ENCODE measurements at regions not wholly inside any gene's neighbourhood (a gene's known extent, or its start where the extent isn't known, plus 50 kb on each side); places are given as distances from the start of the nearest gene placed in this dataset.

GRCh38 chr20:58078741-58079522 is 149.5 kb downstream of the ANKRD60 start:
- peak in 1 of 2 donors; percentile 38 for DNase-seq (ENCODE audit: low spot score in 2 of 2)
- no peaks in the 10 kb centered on the region for H3K9me3 ChIP-seq
- no peaks in the 10 kb centered on the region for H3K27me3 ChIP-seq
- peaks cover 0 to 2% of the 10 kb centered on the region in 2 donors for H3K4me1 ChIP-seq
- H3K27ac ChIP-seq: no peak overlapping the region
- H3K4me3 ChIP-seq: no peak overlapping the region
- intact Hi-C loops (cut with DNase I): no loop called here
- no peak for TF ChIP-seq CTCF (IDR thresholded peaks at IDR 0.05)
- H3K36me3 ChIP-seq: no peaks in the 10 kb centered on the region

- peaks cover 0 to 2% of the 10 kb centered on the region in 2 donors for H3K4me1 ChIP-seq
- intact Hi-C loops (cut with DNase I): no loop called here
- no peak for TF ChIP-seq CTCF (IDR thresholded peaks at IDR 0.05)
Measured at GRCh38 chr20:58077282-58077681, 151.2 kb downstream of the ANKRD60 start.

GRCh38 chr20:58076405-58076804 is 152.0 kb downstream of the ANKRD60 start:
- H3K36me3 ChIP-seq: no peaks in the 10 kb centered on the region
- H3K9me3 ChIP-seq: no peaks in the 10 kb centered on the region
- intact Hi-C loops (cut with DNase I): no loop called here
- TF ChIP-seq CTCF (IDR thresholded peaks at IDR 0.05): no peak
- no peak overlapping the region for H3K4me3 ChIP-seq
- H3K27ac ChIP-seq: no peak overlapping the region
- H3K27me3 ChIP-seq: no peaks in the 10 kb centered on the region
- H3K4me1 ChIP-seq: peaks cover 0 to 2% of the 10 kb centered on the region in 2 donors
- DNase-seq (ENCODE audit: low spot score in 2 of 2): no peak

More at GRCh38 chr20:58077282-58077681, 151.2 kb downstream of the ANKRD60 start:
- Histone ChIP-seq H3K27me3 (no peaks in the 10 kb centered on the region), H3K9me3 (no peaks in the 10 kb centered on the region), H3K36me3 (no peaks in the 10 kb centered on the region), H3K4me3 (no peak overlapping the region), H3K27ac (no peak overlapping the region)
- peak in 1 of 2 donors; percentile 13 for DNase-seq (ENCODE audit: low spot score in 2 of 2)

- no peaks in the 10 kb centered on the region for H3K36me3 ChIP-seq
- no peaks in the 10 kb centered on the region for H3K27me3 ChIP-seq
- no peak overlapping the region for H3K4me3 ChIP-seq
- DNase-seq (ENCODE audit: low spot score in 2 of 2): no peak
- no peak overlapping the region for H3K27ac ChIP-seq
- intact Hi-C loops (cut with DNase I): no loop called here
- H3K9me3 ChIP-seq: no peaks in the 10 kb centered on the region
- no peak for TF ChIP-seq CTCF (IDR thresholded peaks at IDR 0.05)
- peaks cover 0 to 2% of the 10 kb centered on the region in 2 donors for H3K4me1 ChIP-seq
Measured at GRCh38 chr20:58075586-58076345, 152.7 kb downstream of the ANKRD60 start.

GRCh38 chr20:58073945-58074856 is 154.3 kb downstream of the ANKRD60 start:
- Histone ChIP-seq H3K36me3 (no peaks in the 10 kb centered on the region), H3K27ac (no peak overlapping the region), H3K9me3 (no peaks in the 10 kb centered on the region), H3K27me3 (no peaks in the 10 kb centered on the region), H3K4me3 (no peak overlapping the region), H3K4me1 (peaks cover 0 to 2% of the 10 kb centered on the region in 2 donors)
- DNase-seq (ENCODE audit: low spot score in 2 of 2): peak in 1 of 2 donors; percentile 63
- intact Hi-C loops (cut with DNase I): no loop called here
- TF ChIP-seq CTCF (IDR thresholded peaks at IDR 0.05): no peak

Measured in ascending aorta (tissue), 2 donors.